ENCODE measurements at regions not wholly inside any gene's neighbourhood (a gene's known extent, or its start where the extent isn't known, plus 50 kb on each side); places are given as distances from the start of the nearest gene placed in this dataset.

DNA sequence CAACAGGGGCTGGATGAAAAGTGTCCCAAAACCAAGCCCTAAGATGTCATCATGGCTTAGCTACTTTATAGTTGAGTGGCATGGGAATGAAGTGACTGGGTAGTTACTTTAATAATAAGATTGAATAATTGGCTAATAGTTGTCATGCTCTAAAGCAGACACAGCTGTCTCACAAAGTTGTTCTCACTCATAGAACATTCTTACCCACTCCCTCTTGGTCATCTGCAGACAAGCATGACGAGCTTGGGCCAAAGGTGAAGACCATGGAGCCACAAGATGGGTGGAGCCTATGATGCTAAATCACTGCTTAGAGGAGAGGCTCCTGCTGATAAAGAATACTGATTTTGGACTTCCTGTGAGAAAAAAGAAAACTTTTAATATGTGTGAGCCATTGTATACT lies 62.4 kb upstream of the MMADHC start:
- TF ChIP-seq CTCF (optimal IDR thresholded peaks at IDR 0.05 in 1 of 3, IDR thresholded peaks at IDR 0.05 in 1 of 3, conservative IDR thresholded peaks at IDR 0.05 in 1 of 3; ENCODE audit: extremely low read depth in 1 of 3, insufficient read depth in 2 of 3, low read length in 3 of 3) (no peak), EZH2 (IDR thresholded peaks at IDR 0.05; ENCODE audit: low read length) (no peak)
- DNase-seq (ENCODE audit: low read depth, low spot score) (no peak), FAIRE-seq (no peak)
- Histone ChIP-seq H3K9ac (ENCODE audit: control insufficient read depth, extremely low read depth, insufficient read depth, low read length) (no peak overlapping the region), H4K20me1 (ENCODE audit: control insufficient read depth, extremely low read depth, insufficient read depth, low read length) (no peaks in the 10 kb centered on the region), H3K27me3 (ENCODE audit: control insufficient read depth, extremely low read depth, insufficient read depth, low read length) (no peaks in the 10 kb centered on the region), H2AFZ (ENCODE audit: control insufficient read depth, low read length) (no peak overlapping the region), H3K4me2 (ENCODE audit: control insufficient read depth, extremely low read depth, insufficient read depth, low read depth, low read length) (no peak overlapping the region), H3K4me1 (ENCODE audit: control insufficient read depth, extremely low read depth, insufficient read depth, low read length) (peaks cover 10% of the 10 kb centered on the region), H3K36me3 (ENCODE audit: control insufficient read depth in 2 of 2, extremely low read depth in 1 of 2, insufficient read depth in 2 of 2, low read length in 2 of 2) (no peaks in the 10 kb centered on the region), H3K27ac (ENCODE audit: control insufficient read depth, insufficient read depth, low read length) (no peak overlapping the region), H3K79me2 (ENCODE audit: control insufficient read depth, insufficient read depth, low read length) (no peaks in the 10 kb centered on the region), H3K9me3 (ENCODE audit: control insufficient read depth, low read depth, low read length) (no peaks in the 10 kb centered on the region), H3K4me3 (ENCODE audit: control insufficient read depth in 2 of 3, extremely low read depth in 1 of 3, insufficient read depth in 2 of 3, low read depth in 1 of 3, low read length in 3 of 3) (no peak overlapping the region), H3K9me1 (ENCODE audit: control insufficient read depth, extremely low read depth, insufficient read depth, low read length) (no peaks in the 10 kb centered on the region)
- dilution Hi-C loops (cut with MboI; ENCODE audit: extremely low pct_ligation_motif_present, low sequenced_read_pairs): no loop called here

DNA sequence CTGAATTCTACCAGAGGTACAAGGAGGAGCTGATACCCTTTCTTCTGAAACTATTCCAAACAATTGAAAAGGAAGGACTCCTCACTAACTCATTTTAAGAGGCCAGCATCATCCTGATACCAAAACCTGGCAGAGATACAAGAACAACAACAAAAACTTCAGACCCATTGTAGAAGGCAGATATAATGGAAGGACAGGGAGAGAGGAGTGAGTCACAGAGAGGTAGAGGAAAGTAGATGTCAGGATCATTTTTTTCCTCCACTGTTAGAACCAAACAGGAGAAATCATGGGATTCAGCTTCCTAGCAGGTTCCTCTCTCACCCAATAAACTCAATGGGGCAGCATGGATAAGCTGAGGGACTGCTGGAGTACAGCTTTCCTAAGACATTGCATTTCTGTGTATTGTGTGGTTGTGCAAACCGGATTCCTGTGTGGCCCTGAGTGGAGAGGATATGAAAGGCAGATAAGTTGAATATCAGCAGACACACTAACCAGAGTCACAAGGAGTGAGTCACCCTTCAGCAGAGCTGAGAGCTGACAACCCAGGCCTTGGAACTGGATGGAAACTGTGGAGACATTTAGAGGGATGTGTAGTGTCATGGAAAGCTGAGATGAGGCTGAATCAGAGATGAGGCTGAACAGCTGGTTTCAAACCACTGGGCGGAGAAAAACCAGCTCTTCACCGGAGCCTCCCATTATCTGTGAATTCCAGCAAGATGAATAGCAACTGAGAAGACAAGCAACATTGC lies 60.9 kb upstream of the MMADHC start:
- Histone ChIP-seq H3K36me3 (ENCODE audit: control insufficient read depth in 2 of 2, extremely low read depth in 1 of 2, insufficient read depth in 2 of 2, low read length in 2 of 2) (no peaks in the 10 kb centered on the region), H3K79me2 (ENCODE audit: control insufficient read depth, insufficient read depth, low read length) (no peaks in the 10 kb centered on the region), H4K20me1 (ENCODE audit: control insufficient read depth, extremely low read depth, insufficient read depth, low read length) (no peaks in the 10 kb centered on the region), H3K27me3 (ENCODE audit: control insufficient read depth, extremely low read depth, insufficient read depth, low read length) (no peaks in the 10 kb centered on the region), H3K9me3 (ENCODE audit: control insufficient read depth, low read depth, low read length) (no peaks in the 10 kb centered on the region), H3K9me1 (ENCODE audit: control insufficient read depth, extremely low read depth, insufficient read depth, low read length) (no peaks in the 10 kb centered on the region), H3K4me2 (ENCODE audit: control insufficient read depth, extremely low read depth, insufficient read depth, low read depth, low read length) (peak overlapping the region; percentile 14), H3K4me3 (ENCODE audit: control insufficient read depth in 2 of 3, extremely low read depth in 1 of 3, insufficient read depth in 2 of 3, low read depth in 1 of 3, low read length in 3 of 3) (no peak overlapping the region), H3K4me1 (ENCODE audit: control insufficient read depth, extremely low read depth, insufficient read depth, low read length) (peaks cover 10% of the 10 kb centered on the region), H2AFZ (ENCODE audit: control insufficient read depth, low read length) (peak overlapping the region; percentile 76), H3K27ac (ENCODE audit: control insufficient read depth, insufficient read depth, low read length) (peak overlapping the region; percentile 49), H3K9ac (ENCODE audit: control insufficient read depth, extremely low read depth, insufficient read depth, low read length) (no peak overlapping the region)
- dilution Hi-C loops (cut with MboI; ENCODE audit: extremely low pct_ligation_motif_present, low sequenced_read_pairs): no loop called here
- FAIRE-seq (peak; percentile 92), DNase-seq (ENCODE audit: low read depth, low spot score) (peak; percentile 79)
- TF ChIP-seq EZH2 (IDR thresholded peaks at IDR 0.05; ENCODE audit: low read length): no peak
- TF ChIP-seq CTCF (optimal IDR thresholded peaks at IDR 0.05 in 1 of 3, IDR thresholded peaks at IDR 0.05 in 1 of 3, conservative IDR thresholded peaks at IDR 0.05 in 1 of 3; ENCODE audit: extremely low read depth in 1 of 3, insufficient read depth in 2 of 3, low read length in 3 of 3): no peak

Measured in keratinocyte (primary cell).